H1 (cell line): ENCODE measurements at regions not wholly inside any gene's neighbourhood (a gene's known extent, or its start where the extent isn't known, plus 50 kb on each side); places are given as distances from the start of the nearest gene placed in this dataset.

ENCODE experiments used
- CBX5 ChIP-seq: fragments of 300-800, 300-1000 bp; sonication (generic); IDR thresholded peaks from 2 replicates; pipeline ENCODE4 v1.7.1; 2016; ENCODE audit warnings: antibody characterized with exemption, low read length, low read depth
- CTBP2 ChIP-seq: IDR thresholded peaks from 2 replicates; pipeline ENCODE4 v1.7.0; 2011; ENCODE audit warnings: borderline replicate concordance, mild to moderate bottlenecking, moderate library complexity, mixed read lengths, low read length; ENCODE audit not compliant: insufficient read depth, insufficient read length
- POU5F1 ChIP-seq: IDR thresholded peaks from 2 replicates; pipeline ENCODE4 v1.6.1; 2011; ENCODE audit warnings: low read depth, mild to moderate bottlenecking, low read length, moderate library complexity
- SAP30 ChIP-seq: fragments of 300-600 bp; sonication (generic); IDR thresholded peaks from 2 replicates; pipeline ENCODE4 v1.7.1; 2012; ENCODE audit warnings: low read length, moderate library complexity, mild to moderate bottlenecking, inconsistent platforms; ENCODE audit not compliant: insufficient read depth, insufficient replicate concordance
- SIN3A ChIP-seq, 2 experiments: IDR thresholded peaks in 1 of 2; conservative IDR thresholded peaks in 1 of 2; 2 replicates each; pipeline ENCODE4 v1.6.1; 2011 to 2012; ENCODE audit warnings: low read length in 2 of 2, improper control_type of control experiment in 1 of 2, low read depth in 1 of 2, mild to moderate bottlenecking in 1 of 2

DNA sequence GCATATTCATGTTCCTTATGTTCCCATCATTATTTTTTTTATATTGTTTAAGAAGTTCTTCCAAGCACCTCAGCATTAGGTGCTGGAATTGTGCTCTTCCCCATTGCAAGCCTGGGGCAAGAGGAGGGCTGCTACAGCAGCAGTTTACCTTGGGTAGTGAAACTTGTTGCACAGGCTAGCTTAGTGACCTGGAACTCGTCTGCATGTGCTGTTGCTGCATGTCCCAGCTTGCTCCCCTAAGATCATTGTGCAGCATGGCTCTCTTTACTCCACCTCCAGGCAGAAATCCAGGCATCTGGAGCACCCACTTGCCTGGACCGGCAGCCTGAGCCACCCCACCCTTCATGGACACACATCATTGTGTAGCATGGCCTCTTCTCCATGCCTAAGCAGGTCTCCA lies 776.0 kb downstream of the GLUD2 start (continued):
- no peak for TF ChIP-seq CTBP2
- TF ChIP-seq POU5F1: no peak
- TF ChIP-seq CBX5: no peak
- TF ChIP-seq SAP30: no peak
- TF ChIP-seq SIN3A (conservative IDR thresholded peaks at IDR 0.05 in 1 of 2, IDR thresholded peaks at IDR 0.05 in 1 of 2; ENCODE audit: low read depth in 1 of 2, low read length in 2 of 2): no peak
